ENCODE measurements at regions not wholly inside any gene's neighbourhood (a gene's known extent, or its start where the extent isn't known, plus 50 kb on each side); places are given as distances from the start of the nearest gene placed in this dataset.
A peak's percentile ranks its signal among the peaks of the same experiment; 100 is the strongest.
"Not testable (repeated sequence)": the region's sequence is repeated elsewhere in the genome, so short reads cannot be mapped to it uniquely, and the experiment has no call there.

- DNase-seq = no peak
Measured at GRCh38 chr2:217364224-217364623, 504.4 kb upstream of the TNP1 start.

GRCh38 chr2:217363470-217363869 is 503.6 kb upstream of the TNP1 start:
- peak; percentile 58 to 84 (median 70) for DNase-seq

- DNase-seq = no peak
Measured at GRCh38 chr2:217362710-217363109, 502.8 kb upstream of the TNP1 start.

- no peak for DNase-seq
Measured at GRCh38 chr2:217362286-217362685, 502.4 kb upstream of the TNP1 start.

- DNase-seq = peak in 1 of 4 experiments; percentile 12
Measured at GRCh38 chr2:217361483-217361880, 501.6 kb upstream of the TNP1 start.

- DNase-seq = peak in 3 of 4 experiments; percentile 43 to 57 (median 50)
Measured at GRCh38 chr2:217360781-217361482, 501.1 kb upstream of the TNP1 start.

GRCh38 chr2:217360111-217360510 is 500.2 kb upstream of the TNP1 start:
- peak in 1 of 4 experiments; percentile 17 for DNase-seq

- DNase-seq = no peak
Measured at GRCh38 chr2:217357886-217358620, 498.2 kb upstream of the TNP1 start.

GRCh38 chr2:217356781-217357180 is 496.9 kb upstream of the TNP1 start:
- no peak for DNase-seq

- no peak for DNase-seq
Measured at GRCh38 chr2:217356142-217356541, 496.3 kb upstream of the TNP1 start.

GRCh38 chr2:217353591-217353990 is 493.7 kb upstream of the TNP1 start:
- peak; percentile 40 to 64 (median 53) for DNase-seq

- no peak for DNase-seq
Measured at GRCh38 chr2:217351378-217351777, 491.5 kb upstream of the TNP1 start.

- no peak for DNase-seq
Measured at GRCh38 chr2:217349251-217349650, 489.4 kb upstream of the TNP1 start.

- DNase-seq = not testable (repeated sequence)
Measured at GRCh38 chr2:217347630-217348029, 487.8 kb upstream of the TNP1 start.

GRCh38 chr2:217346043-217346442 is 486.2 kb upstream of the TNP1 start:
- not testable (repeated sequence) for DNase-seq

- DNase-seq = no peak
Measured at GRCh38 chr2:217340899-217341298, 481.0 kb upstream of the TNP1 start.

- no peak for DNase-seq
Measured at GRCh38 chr2:217340176-217340575, 480.3 kb upstream of the TNP1 start.

GRCh38 chr2:217339753-217340152 is 479.9 kb upstream of the TNP1 start:
- DNase-seq = no peak

GRCh38 chr2:217338306-217338916 is 478.5 kb upstream of the TNP1 start:
- DNase-seq = no peak

- peak; percentile 14 to 40 (median 35) for DNase-seq
Measured at GRCh38 chr2:217337771-217338170, 477.9 kb upstream of the TNP1 start.

GRCh38 chr2:217336694-217337093 is 476.8 kb upstream of the TNP1 start:
- no peak for DNase-seq

GRCh38 chr2:217335341-217335966 is 475.6 kb upstream of the TNP1 start:
- no peak for DNase-seq

- no peak for DNase-seq
Measured at GRCh38 chr2:217334561-217334960, 474.7 kb upstream of the TNP1 start.
